CD4-positive, alpha-beta T cell (primary cell): ENCODE measurements at regions not wholly inside any gene's neighbourhood (a gene's known extent, or its start where the extent isn't known, plus 50 kb on each side); places are given as distances from the start of the nearest gene placed in this dataset.

Experiments
- ATAC-seq: fragments of 200-7000 bp; cut with Tn5 transposase; one replicate; pipeline ENCODE4 v1.10.0; 2022; ENCODE audit warnings: mild to moderate bottlenecking; ENCODE audit not compliant: poor library complexity
- CTCF ChIA-PET: fragments of 350-600 bp; sonication (Branson Sonifier 250); formaldehyde crosslinking; loops from one replicate; lab custom pipeline; 2021; ENCODE audit warnings: antibody characterized with exemption, inconsistent platforms; lab: Charles Lee
- POLR2A ChIA-PET: fragments of 350-600 bp; sonication (Branson Sonifier 250); formaldehyde crosslinking; loops from one replicate; lab custom pipeline; 2021; ENCODE audit warnings: antibody characterized with exemption, inconsistent platforms; lab: Charles Lee
- DNase-seq, 14 experiments: peaks; one replicate each; pipeline ENCODE4 v3.0.0-alpha.2; 2013 to 2020; ENCODE audit warnings: mixed read lengths in 2 of 14
- H3K27ac ChIP-seq, 2 donors: one replicate each; pipeline versions ENCODE4 v1.5.1 to v1.7.0; 2013; ENCODE audit warnings: low read length in 2 of 2, low read depth in 1 of 2, mild to moderate bottlenecking in 1 of 2
- H3K27me3 ChIP-seq, 2 experiments: 1 replicate in 1 of 2; 2 replicates in 1 of 2; pipeline versions ENCODE4 v1.6.1 to v1.7.0; 2013; ENCODE audit warnings: low read length in 2 of 2, control low read depth in 1 of 2, mild to moderate bottlenecking in 1 of 2, moderate library complexity in 1 of 2; ENCODE audit not compliant: insufficient read depth in 2 of 2, control insufficient read depth in 1 of 2
- H3K36me3 ChIP-seq: one replicate; pipeline ENCODE4 v1.6.1; 2013; ENCODE audit warnings: low read length, control low read depth; ENCODE audit not compliant: insufficient read depth
- H3K4me1 ChIP-seq: one replicate; pipeline ENCODE4 v1.6.1; 2013; ENCODE audit warnings: low read length, control low read depth; ENCODE audit not compliant: insufficient read depth
- H3K4me3 ChIP-seq: one replicate; pipeline ENCODE4 v1.5.1; 2013; ENCODE audit warnings: mild to moderate bottlenecking, low read length, moderate library complexity
- H3K9me3 ChIP-seq, 2 experiments: 1 replicate in 1 of 2; 2 replicates in 1 of 2; pipeline versions ENCODE4 v1.6.1 to v1.7.0; 2013; ENCODE audit warnings: low read length in 2 of 2, mild to moderate bottlenecking in 2 of 2, control low read depth in 1 of 2, moderate library complexity in 1 of 2; ENCODE audit not compliant: control insufficient read depth in 1 of 2, insufficient read depth in 1 of 2
- H3K27ac Mint-ChIP-seq: one replicate; pipeline ENCODE4 v1.8.0; 2020; ENCODE audit warnings: mixed read lengths
- H3K27me3 Mint-ChIP-seq: one replicate; pipeline ENCODE4 v1.8.0; 2021; ENCODE audit warnings: mixed read lengths
- H3K36me3 Mint-ChIP-seq: one replicate; pipeline ENCODE4 v1.8.0; 2021; ENCODE audit warnings: low read depth, mixed read lengths
- H3K4me1 Mint-ChIP-seq: one replicate; pipeline ENCODE4 v1.8.0; 2021; ENCODE audit warnings: low read depth, mixed read lengths
- H3K4me3 Mint-ChIP-seq: one replicate; pipeline ENCODE4 v1.8.0; 2020; ENCODE audit warnings: mild to moderate bottlenecking, mixed read lengths
- H3K9me3 Mint-ChIP-seq: one replicate; pipeline ENCODE4 v1.8.0; 2020; ENCODE audit warnings: mixed read lengths
- intact Hi-C, 2 experiments: fragments of 100-400 bp; cut with DNase I in 1 of 2; cut with micrococcal nuclease in 1 of 2; formaldehyde crosslinking; loops; one replicate each; pipeline versions ENCODE4 v1.15.1 to v1.9.0; 2023 to 2025; cut with DNase I, micrococcal nuclease
- TF ChIP-seq, protein P1 (sequence below): fragments of 200-600 bp; IDR thresholded peaks from one replicate; pipeline ENCODE4 v1.8.0; 2022; ENCODE audit warnings: antibody characterized with exemption, mild to moderate bottlenecking

DNA sequence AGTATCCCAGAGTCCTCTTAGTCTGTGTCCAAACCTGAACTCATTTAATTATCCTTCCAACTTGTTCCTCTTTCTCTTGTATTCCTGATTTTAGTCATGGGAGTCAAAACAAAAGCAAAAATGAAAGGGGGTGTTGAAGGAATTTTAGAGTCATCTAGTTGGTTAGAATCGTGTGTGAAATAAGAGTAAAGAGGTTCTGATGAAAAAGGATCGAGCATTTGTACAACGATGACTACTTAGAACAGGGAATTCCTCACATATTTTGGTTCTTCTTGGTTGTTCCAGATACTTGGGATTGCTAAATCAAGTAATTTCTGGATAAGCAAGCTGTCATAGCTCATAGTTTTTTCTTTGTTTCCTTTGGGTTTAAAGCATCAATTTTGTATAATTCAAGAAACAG, 194.4 kb downstream of the BCOR start:
- DNase-seq (no peak), ATAC-seq (no peak)
- Histone ChIP-seq H3K27me3 (no peaks in the 10 kb centered on the region), H3K4me1 (peaks cover 4% of the 10 kb centered on the region), H3K9me3 (no peaks in the 10 kb centered on the region), H3K36me3 (no peaks in the 10 kb centered on the region), H3K27ac (no peak overlapping the region), H3K4me3 (no peak overlapping the region)
- no peaks in the 10 kb centered on the region for H3K27me3 Mint-ChIP-seq
- POLR2A ChIA-PET = no interaction called here
- intact Hi-C loops = no loop called here
- H3K36me3 Mint-ChIP-seq = no peaks in the 10 kb centered on the region
- CTCF ChIA-PET = no interaction called here
- no peaks in the 10 kb centered on the region for H3K4me1 Mint-ChIP-seq
- TF ChIP-seq, protein P1, sequence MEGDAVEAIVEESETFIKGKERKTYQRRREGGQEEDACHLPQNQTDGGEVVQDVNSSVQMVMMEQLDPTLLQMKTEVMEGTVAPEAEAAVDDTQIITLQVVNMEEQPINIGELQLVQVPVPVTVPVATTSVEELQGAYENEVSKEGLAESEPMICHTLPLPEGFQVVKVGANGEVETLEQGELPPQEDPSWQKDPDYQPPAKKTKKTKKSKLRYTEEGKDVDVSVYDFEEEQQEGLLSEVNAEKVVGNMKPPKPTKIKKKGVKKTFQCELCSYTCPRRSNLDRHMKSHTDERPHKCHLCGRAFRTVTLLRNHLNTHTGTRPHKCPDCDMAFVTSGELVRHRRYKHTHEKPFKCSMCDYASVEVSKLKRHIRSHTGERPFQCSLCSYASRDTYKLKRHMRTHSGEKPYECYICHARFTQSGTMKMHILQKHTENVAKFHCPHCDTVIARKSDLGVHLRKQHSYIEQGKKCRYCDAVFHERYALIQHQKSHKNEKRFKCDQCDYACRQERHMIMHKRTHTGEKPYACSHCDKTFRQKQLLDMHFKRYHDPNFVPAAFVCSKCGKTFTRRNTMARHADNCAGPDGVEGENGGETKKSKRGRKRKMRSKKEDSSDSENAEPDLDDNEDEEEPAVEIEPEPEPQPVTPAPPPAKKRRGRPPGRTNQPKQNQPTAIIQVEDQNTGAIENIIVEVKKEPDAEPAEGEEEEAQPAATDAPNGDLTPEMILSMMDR = no peak
- H3K27ac Mint-ChIP-seq = no peak overlapping the region
- H3K4me3 Mint-ChIP-seq = no peak overlapping the region
- H3K9me3 Mint-ChIP-seq = no peaks in the 10 kb centered on the region

DNA sequence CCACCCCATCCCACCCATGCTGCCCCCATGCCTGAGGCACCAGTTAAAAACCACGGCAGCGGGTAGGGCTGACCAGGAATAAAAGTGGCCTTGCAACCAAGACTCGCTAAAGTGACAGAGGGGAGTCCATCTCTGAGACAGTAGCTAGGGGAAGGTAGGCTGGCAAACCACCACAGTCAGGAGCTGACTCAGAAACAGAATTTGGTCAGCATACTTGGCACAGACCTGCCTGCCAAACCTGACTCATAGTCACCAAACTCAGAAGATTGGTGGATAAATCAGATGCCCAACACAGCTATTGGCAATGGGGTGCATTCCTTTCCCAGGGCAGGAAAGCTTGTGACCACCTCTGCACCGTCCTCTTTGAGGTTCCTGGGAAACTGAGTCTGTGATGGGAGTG, 193.8 kb downstream of the BCOR start:
- no peaks in the 10 kb centered on the region for H3K27me3 Mint-ChIP-seq
- no peak overlapping the region for H3K27ac ChIP-seq
- H3K36me3 Mint-ChIP-seq = no peaks in the 10 kb centered on the region
- ChIA-PET CTCF (no interaction called here), POLR2A (no interaction called here)
- H3K27ac Mint-ChIP-seq = no peak overlapping the region
- no peaks in the 10 kb centered on the region for H3K4me1 Mint-ChIP-seq
- H3K4me1 ChIP-seq = peaks cover 4% of the 10 kb centered on the region
- H3K9me3 Mint-ChIP-seq = no peaks in the 10 kb centered on the region
- intact Hi-C loops = no loop called here
- no peaks in the 10 kb centered on the region for H3K27me3 ChIP-seq
- DNase-seq (peak in 1 of 14 experiments; percentile 10), ATAC-seq (no peak)
- no peaks in the 10 kb centered on the region for H3K9me3 ChIP-seq
- no peak overlapping the region for H3K4me3 Mint-ChIP-seq
- H3K36me3 ChIP-seq = no peaks in the 10 kb centered on the region
- TF ChIP-seq, protein P1 = no peak
- H3K4me3 ChIP-seq = no peak overlapping the region

DNA sequence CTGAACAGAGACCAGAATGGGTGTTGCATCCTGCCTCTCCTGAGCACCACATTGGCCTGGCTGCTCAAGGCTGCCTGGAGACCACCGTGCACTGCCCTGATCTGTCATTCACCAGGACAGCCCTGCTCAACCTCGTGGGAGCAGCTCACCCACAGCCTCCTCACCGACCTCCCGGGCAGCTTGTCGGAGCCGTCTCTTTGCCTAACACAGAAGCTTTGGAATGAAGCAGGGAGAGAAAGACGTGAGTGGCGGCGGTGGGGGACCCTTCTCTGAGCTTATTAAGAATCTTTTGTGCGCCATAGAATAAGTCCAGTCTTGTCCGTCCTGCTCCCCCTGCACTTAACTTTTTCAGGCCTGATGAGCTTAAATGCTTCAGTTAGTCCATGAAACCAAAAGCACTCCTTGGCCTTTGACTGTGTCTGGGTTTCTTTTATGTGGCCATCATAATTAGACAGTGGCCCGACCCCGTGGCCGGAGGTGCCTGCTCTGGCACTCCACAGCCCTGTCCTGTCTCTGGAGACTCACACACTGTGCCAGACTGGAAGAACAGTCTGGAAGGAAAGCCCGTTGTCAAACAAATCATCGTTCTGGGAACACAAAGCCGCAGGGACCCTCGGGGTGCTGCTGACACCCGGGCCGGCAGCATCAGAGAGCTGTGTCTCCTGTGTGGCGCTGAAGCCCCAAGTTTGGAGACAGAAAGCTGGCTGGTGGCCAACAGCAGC, 192.8 kb downstream of the BCOR start:
- no peak for ATAC-seq
- no peak for DNase-seq
- no peaks in the 10 kb centered on the region for H3K27me3 ChIP-seq
- no peak overlapping the region for H3K27ac ChIP-seq
- H3K4me3 Mint-ChIP-seq = no peak overlapping the region
- no peaks in the 10 kb centered on the region for H3K9me3 ChIP-seq
- ChIA-PET CTCF (no interaction called here), POLR2A (no interaction called here)
- no peaks in the 10 kb centered on the region for H3K36me3 Mint-ChIP-seq
- no peak overlapping the region for H3K27ac Mint-ChIP-seq
- no peaks in the 10 kb centered on the region for H3K4me1 Mint-ChIP-seq
- H3K9me3 Mint-ChIP-seq = no peaks in the 10 kb centered on the region
- H3K36me3 ChIP-seq = no peaks in the 10 kb centered on the region
- TF ChIP-seq, protein P1 = no peak
- no peaks in the 10 kb centered on the region for H3K27me3 Mint-ChIP-seq
- H3K4me1 ChIP-seq = peaks cover 4% of the 10 kb centered on the region
- intact Hi-C loops = no loop called here
- H3K4me3 ChIP-seq = no peak overlapping the region
